Stimulated activated CD4-positive, alpha-beta T cell treated with anti-CD3 and anti-CD28 coated beads, Interleukin-1b, Interleukin-23, amount 100 ng/mL, for 48 hours (primary cell): ENCODE measurements at regions not wholly inside any gene's neighbourhood (a gene's known extent, or its start where the extent isn't known, plus 50 kb on each side); places are given as distances from the start of the nearest gene placed in this dataset.
"Not testable (repeated sequence)": the region's sequence is repeated elsewhere in the genome, so short reads cannot be mapped to it uniquely, and the experiment has no call there.

Experiments
- DNase-seq: peaks from one replicate; pipeline ENCODE4 v3.0.0-alpha.2; 2020

DNA sequence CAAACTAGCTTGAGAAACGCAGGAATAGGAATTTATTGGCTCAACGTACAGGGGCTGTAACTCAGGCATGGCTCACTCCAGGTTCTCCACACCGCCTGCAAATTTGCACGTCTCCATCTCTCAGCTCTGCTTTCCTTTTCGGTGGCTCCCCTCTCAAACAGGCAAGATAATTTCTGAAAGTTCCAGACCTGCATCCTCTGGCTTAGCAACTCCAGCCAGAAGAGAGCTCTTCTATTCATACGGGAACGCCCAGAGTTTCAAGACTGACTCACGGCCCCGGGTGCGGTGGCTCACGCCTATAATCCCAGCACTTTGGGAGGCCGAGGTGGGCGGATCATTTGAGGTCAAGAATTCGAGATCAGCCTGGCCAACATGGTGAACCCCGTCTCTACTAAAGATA lies 139.7 kb upstream of the BNIP2 start:
- no peak for DNase-seq

DNA sequence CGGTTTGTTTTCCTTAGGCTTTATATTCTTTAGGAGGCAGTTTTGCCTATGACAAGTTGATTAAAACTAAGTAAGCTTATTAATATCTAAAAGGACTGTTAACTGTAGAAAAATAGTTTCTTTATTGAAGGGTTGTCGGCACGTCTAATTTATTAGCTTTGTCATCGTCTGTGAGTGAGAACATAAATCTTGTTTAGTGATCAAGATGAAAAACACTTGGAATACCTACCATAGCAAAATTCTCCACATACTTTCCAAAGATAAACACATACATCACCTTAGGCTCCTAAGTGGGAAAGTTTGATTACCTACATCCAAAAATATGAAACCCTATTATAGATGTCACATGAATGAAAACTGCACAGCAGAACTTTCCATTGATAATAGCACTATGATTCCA lies 139.1 kb upstream of the BNIP2 start:
- DNase-seq = no peak

DNA sequence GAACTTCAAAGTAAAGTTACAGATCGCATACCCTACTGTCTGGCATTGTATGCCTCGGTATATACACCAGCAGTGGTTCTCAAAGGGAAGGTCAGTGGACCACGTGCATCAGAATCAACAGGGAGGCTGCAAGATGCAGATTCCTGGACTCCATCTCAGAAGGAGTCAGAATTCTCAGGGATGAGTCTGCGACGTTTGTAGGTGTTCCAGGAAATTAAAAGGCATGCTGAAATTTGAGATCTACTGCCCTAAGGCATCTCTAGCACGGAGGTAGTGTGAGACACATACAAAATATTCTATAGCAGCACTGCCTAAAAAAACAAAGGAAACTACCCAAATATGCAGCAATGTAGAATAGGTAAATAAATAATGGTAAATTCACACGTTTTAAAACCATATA lies 136.8 kb upstream of the BNIP2 start:
- DNase-seq = no peak

DNA sequence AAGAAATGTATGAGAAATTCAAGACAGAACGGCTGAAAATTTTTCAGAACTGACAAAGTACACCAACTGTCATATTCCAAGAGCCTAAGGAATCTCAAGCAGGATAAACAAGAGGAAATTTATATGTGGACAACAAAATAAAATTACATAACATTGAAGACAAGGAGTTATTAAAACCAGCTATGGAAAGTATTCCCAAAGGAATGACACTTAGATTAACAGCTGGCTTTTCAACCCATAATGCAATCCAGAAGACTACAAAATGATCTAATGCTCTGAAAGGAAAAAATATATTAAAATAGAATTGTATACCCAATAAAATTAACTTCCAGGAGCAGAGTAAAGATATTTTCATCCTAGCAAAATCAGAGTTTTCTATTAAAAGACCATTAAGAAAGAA lies 132.2 kb upstream of the BNIP2 start:
- no peak for DNase-seq

DNA sequence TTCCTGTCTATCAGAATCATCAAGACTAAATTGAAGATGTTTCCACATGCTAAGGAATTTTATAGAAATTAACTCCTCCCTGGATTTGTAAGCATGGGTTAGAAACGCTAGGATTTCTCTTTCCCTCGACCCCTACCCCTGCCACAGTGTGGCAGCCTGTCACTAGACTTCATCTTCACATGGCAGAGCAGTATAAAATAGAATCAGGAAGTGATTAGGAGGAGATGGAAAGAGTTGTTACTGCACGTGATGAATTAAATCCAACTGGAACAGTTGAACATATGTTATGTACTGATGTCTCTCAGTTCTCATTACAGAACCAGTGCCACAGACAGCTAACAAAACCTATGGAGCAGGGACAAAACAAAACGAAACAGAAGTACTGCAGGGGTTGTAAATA lies 130.0 kb upstream of the BNIP2 start:
- DNase-seq = no peak

DNA sequence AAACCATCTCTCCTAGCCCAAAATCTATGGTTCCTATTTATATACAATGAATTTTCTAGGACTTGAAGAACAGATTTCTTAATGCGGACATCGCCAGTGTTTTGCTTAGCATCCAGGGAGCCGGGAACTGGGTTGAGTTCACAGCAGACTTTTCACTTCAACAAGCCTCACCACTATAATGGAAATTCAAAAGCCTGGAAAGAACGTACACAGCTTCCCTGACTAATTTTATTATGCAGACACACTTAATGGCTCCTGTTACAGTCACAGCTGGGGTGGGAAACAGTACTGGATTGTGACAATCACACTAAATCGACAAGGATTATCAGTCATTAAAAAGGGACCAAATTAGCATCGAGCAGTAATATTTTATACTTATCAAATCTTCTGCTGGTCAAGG lies 129.2 kb upstream of the BNIP2 start:
- DNase-seq = no peak

DNA sequence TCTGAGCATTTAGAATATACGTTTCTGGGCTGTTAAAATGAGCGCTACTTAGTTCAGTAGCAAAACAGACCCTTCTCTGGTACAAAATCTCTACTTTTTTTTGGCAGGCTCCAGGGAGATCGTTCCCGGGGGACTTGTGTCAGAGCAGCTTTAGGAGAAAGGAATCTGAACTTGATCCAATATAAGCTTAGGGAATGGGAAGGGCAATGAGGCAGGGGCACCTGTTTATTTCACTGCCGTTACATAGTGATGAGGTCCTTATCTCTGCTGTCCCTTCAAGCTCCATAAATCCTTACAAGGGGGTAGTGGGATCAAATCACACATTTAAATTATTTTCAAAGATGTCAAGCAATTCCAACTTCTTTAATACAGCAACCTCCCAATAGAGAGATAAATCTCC lies 128.7 kb upstream of the BNIP2 start:
- no peak for DNase-seq

DNA sequence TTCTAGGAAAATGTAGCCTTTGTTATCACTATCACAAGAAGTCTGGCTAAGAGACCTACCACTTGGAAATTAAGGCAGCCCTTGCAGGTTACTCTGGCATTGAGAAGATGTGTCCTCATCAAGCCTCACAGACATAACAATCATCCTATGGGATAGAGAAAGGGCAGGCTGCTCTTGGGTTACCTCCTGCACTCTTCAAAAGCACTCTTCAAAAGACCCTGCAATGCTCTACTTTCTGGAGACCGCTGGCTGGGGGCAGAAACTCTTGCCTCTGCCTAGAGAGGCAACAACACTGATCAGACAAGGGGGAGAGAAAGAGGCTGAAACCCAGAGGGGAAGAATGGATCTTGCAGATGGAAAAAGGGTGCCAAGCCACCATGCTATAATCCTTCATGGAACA lies 127.9 kb upstream of the BNIP2 start:
- no peak for DNase-seq

DNA sequence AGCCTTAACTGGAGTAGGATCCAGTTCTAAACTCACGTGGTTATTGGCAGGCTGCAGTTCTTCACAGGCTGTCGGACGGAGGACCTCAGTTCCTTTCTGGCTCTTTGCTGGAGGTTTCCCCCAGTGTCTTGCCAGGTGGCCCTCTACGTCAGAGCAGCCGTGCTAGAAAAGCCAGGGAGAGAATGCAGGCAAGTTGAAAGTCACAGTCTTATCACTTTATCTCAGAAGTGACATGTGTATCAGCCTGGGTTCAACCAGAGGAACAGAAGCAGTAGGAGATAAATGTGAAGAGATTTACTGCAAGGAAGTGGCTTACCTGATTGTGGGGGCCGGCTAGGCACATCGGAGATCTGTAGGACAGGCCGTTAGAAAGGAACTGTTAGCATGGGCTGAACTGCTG lies 125.3 kb upstream of the BNIP2 start:
- DNase-seq = no peak

DNA sequence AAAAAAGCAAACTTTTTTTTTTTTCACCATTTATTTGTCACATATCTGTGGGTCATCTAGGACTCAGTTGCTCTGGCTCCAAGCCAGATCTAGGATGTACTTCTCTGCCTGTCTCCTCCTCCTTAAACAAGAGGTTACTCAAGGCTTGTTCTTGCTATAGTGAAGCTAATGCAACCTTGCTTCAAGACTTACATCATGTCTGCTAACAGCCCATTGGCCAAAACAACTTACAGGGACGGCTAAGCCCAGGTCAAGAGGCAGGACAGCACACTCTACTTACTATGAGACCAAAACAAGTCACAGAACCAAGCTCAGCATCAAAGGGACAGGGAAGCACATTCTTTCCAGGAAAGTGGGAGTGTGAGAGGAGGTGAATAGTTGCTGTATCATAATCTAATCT lies 123.8 kb upstream of the BNIP2 start:
- no peak for DNase-seq

DNA sequence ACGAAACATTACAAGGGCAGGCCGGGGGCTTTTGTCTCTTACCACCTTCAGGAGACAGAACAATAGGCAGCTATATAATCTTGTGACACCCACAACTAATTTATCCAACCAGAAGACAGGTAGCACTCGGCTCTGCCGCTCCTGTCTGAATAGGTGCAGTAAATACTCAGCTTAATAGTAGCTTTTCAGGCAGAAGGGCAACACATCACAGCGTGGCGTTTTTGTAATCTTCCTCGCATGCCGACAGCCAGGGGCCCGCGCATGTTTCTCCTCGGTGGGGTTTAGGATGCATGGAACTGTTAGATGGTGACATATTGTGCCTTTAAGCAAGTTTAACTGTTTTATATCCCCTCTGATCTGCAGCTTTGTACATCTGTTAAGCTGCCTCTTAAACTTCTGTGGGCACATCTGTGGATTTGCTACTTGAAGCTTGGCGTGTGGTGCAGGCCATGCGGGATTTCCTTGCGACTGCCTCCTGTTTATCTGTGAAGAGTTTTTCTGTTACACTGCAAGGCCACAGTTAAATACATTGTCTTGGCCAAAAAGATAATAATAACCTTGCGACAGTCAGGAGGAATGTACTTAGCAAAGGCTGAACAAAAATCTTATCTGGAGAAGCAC lies 123.2 kb upstream of the BNIP2 start:
- no peak for DNase-seq

DNA sequence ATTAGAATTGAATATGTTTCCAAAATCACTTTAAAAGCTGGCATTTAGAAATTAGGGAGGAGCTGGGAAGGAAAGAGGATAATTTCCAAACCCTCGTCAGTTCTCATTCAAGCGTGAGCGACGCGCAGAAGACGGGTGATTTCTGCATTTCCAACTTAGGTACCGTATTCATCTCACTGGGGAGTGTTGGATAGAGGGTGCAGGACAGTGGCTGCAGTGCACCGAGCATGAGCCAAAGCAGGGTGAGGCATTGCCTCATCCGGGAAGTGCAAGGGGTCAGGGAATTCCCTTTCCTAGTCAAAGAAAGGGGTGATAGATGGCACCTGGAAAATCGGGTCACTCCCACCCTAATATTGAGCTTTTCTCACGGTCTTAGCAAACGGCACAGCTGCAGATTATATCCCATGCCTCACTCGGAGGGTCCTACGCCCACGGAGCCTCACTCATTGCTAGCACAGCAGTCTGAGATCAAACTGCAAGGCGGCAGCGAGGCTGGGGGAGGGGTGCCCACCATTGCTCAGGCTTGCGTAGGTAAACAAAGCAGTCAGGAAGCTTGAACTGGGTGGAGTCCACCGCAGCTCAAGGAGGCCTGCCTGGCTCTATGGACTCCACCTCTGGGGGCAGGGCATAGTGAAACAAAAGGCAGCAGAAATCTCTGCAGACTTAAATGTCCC lies 114.3 kb upstream of the BNIP2 start:
- peak; percentile 67 for DNase-seq

DNA sequence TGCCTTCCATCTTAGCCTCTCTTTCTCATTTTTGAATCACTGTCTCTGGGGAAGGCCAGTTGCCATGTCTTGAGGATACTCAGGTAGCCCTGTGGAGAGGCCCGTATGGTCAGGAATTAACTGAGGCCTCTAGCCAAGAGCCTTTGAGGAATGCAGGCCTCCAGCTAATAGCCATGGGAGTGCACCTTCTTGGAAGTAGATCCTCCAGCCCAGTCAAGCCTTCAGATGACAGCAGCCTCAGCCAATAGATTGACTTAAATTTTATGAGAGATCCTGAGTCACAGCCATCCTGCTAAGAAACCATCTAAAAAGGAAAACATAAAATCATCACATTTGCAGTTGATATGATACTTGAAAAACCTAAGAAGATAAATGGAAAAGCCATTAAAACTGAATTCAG lies 112.5 kb upstream of the BNIP2 start:
- DNase-seq = no peak

DNA sequence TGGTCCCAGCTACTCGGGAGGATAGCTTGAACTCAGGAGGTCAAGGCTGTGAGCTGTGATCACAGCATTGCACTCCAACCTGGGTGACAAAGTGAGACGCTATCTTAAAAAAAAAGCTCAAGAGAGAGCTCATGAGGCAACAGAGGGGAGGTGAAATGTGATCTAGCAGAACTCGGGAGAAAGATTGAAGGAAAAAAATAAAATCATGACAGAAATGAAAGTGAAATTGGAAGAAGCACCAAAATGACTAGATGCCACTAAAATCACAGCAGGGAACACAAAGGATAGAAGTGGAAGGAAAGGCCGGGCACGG lies 109.4 kb upstream of the BNIP2 start:
- DNase-seq = no peak

DNA sequence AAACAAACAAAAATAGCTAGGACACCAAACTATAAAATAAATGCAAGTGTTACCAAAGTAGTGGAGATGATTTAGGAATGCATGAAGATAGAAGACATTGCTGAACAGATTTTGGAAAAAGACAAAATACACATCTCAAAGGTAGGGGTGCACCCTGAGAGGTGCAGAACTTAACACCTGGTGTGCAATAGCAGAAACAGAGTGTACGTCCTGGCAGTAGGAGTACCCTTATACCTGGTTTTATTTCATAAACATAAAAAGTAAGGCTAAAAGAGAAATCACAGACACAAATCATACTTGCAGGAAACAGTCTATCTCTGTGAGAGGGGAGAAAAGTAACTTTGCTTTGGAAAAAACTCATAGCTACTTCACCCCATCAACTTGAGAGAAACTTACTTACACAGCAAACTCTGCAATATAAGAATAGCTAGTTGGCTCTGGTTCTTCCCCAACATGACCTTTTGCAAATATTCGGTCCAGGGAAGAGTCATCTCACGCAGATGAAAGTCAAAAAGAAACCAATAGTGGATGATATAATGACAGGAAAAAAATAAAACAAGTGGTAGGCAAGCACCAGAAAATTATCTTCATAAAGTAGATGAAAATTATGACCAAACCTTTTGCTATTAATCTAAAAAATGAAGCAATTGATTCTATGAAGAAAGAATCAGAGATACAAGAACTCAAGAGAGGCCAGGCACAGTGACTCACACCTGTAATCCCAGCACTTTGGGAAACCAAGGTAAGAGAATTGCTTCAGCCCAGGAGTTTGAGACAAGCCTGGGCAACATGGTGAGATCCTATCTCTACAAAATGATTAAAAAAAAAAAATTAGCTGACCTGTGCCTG lies 108.9 kb upstream of the BNIP2 start:
- DNase-seq = no peak

DNA sequence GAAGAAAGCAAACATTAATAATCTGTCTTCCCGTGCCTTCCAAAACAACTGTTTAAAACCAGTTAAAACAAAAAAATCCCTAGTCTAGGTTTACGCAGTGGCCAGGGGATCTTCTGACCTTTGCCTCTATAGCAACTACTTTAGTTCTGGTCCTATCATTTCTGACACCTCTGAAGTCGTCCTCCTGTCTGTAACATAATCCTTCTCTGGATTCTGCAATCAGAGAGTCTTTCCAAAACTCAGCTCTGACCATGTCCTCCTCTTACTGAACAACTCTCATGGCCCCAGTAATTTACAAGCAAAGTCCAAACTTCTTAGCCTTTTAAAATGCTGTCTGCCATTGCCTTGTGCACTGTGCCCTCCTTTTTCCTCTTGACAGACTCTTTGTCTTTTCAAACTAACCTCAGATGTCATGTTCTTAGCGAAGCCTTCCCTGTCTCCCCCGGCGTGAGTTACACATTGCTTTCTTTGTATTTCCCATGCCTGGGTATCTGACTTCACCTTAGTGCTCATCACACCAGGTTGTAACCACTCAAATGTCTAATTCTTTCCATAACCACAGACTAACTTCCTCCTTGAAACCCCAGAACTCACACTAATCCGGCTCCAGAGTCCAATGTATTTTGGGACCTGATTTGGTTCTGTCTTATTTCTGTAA lies 105.2 kb upstream of the BNIP2 start:
- DNase-seq = no peak

DNA sequence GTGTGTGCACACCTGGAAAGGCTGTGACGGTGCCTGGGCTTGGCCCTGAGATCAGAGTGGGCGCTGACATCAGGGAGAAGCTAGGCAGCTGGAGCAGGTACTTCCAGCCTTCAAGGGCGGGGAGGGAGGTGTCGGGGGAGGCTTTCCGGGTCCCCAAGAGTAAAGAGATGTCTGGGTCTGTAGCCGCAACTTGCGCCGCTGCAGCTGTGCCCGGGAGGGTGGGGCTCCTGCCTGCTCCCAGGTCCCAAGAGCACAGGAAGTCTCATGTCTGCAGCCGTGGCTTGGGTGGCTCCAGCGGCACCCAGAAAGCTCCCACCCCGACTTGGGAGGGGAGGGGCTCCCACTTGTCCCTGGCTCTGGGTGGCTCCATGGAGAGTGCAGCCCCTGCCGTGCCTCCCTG lies 103.2 kb upstream of the BNIP2 start:
- DNase-seq = no peak

DNA sequence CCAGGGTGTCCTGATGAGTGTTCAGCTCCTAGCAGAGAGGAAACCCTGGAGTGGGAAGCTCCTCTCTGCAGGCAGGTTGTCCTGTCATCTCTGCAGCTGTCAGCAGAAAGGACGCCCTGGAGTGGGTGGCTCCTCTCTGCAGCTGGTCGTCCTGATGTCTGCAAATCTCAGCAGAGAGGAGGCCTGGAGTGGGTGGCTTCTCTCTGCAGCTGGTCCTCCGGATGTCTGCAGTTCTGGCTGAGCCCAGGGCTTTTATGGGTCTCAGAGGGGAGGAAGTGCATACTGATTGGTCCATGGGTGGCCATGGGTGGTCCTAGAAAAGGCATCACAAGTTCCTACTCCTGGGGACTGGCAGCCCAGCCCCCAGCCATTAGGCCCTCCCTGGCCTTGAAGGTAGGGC lies 102.6 kb upstream of the BNIP2 start:
- no peak for DNase-seq

DNA sequence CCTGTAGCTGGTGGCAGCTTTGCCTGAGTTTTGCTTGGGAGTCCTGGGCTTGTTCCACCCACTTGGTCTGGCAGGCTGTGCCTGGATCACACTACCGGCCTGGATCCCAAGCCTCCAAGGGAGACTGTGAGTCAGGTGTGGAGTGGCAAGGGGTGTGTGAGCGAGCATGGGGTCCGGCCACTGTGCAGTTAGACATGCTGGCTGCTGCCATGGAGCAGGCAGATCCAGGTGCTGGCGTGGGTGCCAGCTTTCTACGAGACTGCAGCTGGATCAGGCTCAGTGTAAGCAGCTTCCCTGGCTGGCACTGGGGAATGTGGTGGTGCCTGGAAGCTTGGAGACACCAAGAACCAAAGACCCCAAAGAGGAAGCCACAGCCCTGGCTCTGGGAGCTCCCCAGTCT lies 102.0 kb upstream of the BNIP2 start:
- DNase-seq = no peak

DNA sequence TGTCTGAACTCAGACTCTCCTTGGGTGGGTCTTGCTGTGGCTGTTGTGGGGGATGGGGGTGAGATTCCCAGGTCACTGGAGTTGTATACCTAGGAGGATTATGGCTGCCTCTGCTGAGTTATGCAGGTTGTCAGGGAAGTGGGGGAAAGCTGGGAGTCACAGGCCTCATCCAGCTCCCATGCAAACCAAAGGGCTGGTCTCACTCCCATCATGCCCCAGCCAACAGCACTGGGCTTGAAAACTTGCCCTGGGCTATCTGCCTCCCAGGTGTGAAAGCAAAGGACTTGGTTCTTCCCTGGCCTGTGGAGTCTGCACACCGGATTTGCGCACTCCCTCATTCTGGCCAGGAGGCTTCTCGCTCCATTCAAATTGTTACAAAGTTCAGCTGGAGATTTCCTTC lies 97.3 kb upstream of the BNIP2 start:
- DNase-seq = not testable (repeated sequence)

DNA sequence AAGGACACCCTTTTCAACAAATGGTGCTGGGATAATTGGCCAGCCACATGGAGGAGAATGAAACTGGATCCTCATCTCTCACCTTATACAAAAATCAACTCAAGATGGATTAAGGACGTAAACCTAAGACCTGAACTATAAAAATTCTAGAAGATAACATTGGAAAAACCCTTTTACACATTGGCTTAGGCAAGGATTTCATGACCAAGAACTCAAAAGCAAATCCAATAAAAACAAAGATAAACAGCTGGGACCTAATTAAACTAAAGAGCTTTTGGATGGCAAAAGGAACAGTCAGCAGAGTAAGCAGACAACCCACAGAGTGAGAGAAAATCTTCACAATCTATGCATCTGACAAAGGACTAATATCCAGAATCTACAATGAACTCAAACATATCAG lies 96.9 kb upstream of the BNIP2 start:
- not testable (repeated sequence) for DNase-seq

DNA sequence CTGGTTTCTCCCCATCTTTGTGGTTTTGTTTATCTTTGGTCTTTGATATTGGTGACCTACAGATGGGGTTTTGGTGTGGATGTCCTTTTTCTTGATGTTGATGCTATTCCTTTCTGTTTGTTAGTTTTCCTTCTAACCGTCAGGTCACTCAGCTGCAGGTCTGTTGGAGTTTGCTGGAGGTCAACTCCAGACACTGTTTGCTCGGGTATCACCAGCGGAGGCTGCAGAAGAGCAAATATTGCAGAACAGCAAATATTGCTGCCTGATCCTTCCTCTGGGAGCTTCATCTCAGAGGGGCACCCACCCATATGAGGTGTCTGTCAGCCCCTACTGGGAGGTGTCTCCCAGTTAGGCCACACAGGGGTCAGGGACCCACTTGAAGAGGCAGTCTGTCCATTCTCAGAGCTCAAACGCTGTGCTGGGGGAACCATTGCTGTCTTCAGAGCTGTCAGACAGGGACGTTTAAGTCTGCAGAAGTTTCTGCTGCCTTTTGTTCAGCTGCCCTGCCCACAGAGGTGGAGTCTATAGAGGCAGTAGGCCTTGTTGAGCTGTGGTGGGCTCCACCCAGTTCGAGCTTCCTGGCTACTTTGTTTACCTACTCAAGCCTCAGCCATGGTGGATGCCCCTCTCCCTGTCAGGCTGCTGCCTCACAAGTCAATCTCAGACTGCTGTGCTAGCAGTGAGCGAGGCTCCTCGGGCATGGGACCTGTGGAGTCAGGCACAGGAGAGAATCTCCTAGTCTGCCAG lies 94.8 kb upstream of the BNIP2 start:
- not testable (repeated sequence) for DNase-seq

DNA sequence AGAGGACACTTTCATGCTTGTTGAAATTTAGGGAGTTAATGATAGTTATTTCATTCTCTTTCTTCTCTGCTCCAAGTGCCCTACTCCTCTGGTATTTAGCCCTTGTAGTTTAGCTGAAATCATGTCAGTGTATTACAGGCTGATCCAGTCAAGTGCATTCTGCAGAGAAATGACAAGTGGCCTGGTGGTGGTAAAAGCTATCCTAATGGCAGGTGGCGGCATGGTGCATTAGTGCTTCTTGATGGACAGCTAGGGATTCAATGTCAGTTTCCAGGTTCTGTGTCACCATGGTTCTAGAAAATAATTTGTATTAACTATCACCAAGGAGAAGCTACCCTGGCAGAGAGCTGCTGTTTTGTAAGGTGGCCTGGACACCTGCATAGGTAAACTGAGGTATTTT lies 90.0 kb upstream of the BNIP2 start:
- DNase-seq = no peak
